HG02884 (cell line): ENCODE measurements at regions not wholly inside any gene's neighbourhood (a gene's known extent, or its start where the extent isn't known, plus 50 kb on each side); places are given as distances from the start of the nearest gene placed in this dataset.

ENCODE experiments used
- ATAC-seq: cut with Tn5 transposase; IDR thresholded peaks from one replicate; pipeline ENCODE4 v1.9.1; 2021; ENCODE audit warnings: mild to moderate bottlenecking, moderate library complexity; ENCODE audit not compliant: unreplicated experiment

DNA sequence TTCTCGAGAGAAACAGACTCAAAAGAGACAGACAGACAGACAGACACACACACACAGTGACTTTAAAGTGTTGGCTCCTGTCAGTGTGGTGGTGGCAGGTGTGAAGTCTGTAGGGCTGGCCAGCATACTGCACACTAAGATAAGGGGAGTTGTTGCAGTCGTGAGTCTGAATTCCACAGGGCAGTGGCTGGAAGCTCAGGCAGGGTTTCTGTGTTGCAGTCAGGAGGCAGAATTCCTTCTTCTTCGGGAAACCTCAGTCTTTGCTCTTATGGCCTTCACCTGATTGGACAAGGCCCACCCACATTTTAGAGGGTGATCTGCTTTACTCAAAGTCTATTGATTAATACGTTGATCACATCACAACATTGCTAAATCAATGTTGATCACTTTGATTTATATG is 478.4 kb upstream of the HS6ST1 start:
- no peak for ATAC-seq

DNA sequence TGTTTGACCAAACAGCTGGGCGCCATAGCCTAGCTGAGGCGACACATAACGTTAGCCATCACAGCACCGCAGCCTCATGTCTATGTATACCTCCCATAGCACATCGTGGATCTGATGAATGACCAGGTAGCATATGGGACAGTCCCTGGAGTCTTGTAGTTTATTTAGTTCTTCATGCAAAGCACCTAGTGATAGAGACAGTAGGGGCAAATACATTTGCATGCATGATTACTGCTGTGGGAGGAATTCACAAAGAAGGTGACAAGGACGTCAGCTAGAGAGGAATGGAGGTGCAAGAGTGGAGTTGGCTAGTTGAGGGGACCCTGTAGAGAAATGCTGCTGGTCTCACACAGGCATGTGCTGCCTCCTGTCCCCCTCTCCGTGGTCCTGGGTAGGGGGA is 478.9 kb upstream of the HS6ST1 start:
- peak; percentile 38 for ATAC-seq

GRCh38 chr2:128797937-128798336 is 479.3 kb upstream of the HS6ST1 start:
- ATAC-seq, result peak; percentile 43

- ATAC-seq, result no peak
Observed at GRCh38 chr2:128798502-128799283, 480.0 kb upstream of the HS6ST1 start.

- ATAC-seq, result no peak
Observed at GRCh38 chr2:128799284-128799552, 480.6 kb upstream of the HS6ST1 start.

DNA sequence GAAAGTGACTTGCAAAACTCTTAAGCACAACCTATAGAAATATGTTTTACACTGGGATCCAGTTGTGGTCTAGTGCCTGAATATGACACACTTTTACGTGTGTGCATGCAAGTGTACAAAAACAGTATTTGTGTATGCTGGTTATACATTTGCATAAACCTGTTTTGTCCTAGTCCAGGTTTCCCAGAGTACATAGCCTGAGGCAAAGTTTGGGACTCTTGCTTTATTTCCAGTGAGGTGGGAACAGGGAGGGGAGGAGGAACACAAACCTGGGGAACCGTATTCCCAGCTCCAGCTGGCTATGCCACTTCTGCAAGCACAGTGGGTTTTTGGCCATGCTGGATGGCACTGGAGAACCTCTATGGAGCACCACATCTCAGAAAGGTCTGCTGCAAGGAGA is 481.1 kb upstream of the HS6ST1 start:
- no peak for ATAC-seq

DNA sequence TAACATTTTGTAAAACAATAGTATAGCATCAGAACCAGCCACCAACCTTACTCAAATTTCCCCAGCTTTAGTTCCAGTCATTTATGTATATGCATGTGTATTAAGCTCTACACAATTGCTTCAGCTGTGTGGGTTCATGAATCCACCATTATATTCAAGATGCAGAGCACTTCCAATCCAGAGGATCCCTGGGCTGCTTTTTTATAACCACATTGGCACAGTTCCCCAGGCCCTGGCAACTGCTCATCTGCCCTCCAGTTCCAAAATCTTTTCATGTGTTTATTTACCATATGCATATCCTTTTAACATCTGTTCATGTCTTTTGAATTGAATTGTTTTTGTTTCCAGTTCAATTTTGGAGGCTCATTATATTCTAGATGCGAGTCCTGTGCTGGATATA is 482.9 kb upstream of the HS6ST1 start:
- no peak for ATAC-seq

- ATAC-seq, result no peak
Observed at GRCh38 chr2:128803222-128803621, 484.6 kb upstream of the HS6ST1 start.

GRCh38 chr2:128805237-128805636 is 486.6 kb upstream of the HS6ST1 start:
- no peak for ATAC-seq

DNA sequence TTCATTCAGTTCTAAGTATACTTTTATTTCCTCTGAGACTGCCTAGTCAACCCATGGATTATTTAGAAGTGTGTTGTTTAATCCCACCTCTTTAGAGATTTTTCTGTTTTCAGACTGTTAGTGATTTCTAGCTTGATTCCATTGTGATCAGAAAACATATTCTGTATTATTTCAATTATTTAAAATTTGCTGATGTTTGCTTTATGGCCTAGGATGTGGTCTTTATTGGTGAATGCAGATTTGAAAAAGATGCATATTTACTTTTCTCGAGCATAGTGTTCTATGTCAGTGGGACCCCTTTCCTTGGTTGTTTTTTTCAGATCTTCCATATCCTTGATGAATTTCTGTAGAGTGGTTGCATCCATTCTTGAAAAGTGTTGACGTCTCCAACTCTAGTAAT is 487.2 kb upstream of the HS6ST1 start:
- ATAC-seq, result no peak

- no peak for ATAC-seq
Observed at GRCh38 chr2:128807317-128807716, 488.6 kb upstream of the HS6ST1 start.

GRCh38 chr2:128808462-128809258 is 490.0 kb upstream of the HS6ST1 start:
- ATAC-seq, result no peak

- ATAC-seq, result no peak
Observed at GRCh38 chr2:128809259-128809636, 490.6 kb upstream of the HS6ST1 start.

GRCh38 chr2:128809880-128810279 is 491.2 kb upstream of the HS6ST1 start:
- no peak for ATAC-seq

- no peak for ATAC-seq
Observed at GRCh38 chr2:128812183-128812940, 493.7 kb upstream of the HS6ST1 start.

- ATAC-seq, result no peak
Observed at GRCh38 chr2:128813352-128814034, 494.8 kb upstream of the HS6ST1 start.

- no peak for ATAC-seq
Observed at GRCh38 chr2:128815248-128815647, 496.6 kb upstream of the HS6ST1 start.

DNA sequence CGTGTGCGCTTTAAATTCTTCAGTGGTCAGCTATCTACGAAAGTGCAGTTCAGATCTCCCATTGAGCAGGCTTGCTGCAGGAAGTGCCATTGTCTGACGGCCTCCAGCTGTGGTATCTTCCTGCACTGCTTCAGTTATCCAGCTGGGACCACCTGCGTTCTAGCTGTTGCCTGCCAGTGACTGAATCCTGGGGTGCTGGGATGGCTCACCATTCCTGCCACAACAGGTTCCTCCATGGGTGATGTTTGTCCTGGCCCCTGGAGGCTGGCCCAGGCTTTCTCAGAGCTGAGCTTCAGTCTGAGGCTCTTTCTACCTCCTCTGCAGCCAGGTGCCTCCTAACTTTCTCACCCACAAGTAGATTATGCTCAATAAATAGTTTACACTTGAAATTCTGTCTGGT is 498.5 kb upstream of the HS6ST1 start:
- ATAC-seq, result no peak

DNA sequence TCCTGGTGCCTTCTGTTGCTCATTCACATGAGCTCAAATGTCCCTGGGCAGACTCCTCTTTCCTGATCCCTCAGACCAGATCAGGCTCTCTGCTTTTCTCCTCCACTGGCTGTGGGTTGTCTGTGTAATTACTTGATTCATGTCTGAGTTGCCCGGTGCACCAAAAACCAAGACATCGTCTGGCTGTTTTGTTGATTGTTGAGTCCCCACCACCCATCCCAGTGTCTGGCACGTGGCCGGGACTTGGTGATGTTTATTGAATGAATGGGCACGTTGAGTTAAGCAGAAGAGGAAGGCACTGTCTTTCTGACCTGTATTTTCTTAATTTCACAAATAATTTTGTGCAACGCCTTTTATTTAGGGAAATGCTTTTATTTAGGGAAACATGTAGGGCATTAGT is 499.1 kb upstream of the HS6ST1 start:
- no peak for ATAC-seq

DNA sequence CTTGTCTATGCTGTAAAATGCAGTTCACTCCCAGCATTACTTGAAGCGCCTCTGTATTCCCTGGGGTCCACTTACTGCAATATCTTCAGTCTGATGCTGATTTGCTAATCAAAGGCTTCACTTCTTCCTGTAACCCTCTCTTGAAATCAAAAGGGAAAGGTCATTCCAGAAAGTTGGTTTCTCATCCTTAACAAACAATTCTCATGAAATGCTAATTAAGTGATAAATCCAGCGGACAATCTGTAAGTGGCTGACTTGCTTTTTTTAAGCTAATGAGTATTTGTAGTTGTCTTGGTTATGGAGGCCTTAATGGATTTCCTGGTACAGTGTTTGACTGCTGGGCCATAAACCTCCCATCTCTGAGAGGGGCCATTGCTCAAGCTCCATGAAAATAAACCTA is 499.6 kb upstream of the HS6ST1 start:
- no peak for ATAC-seq
